Peyer's patch (tissue), 4 donors: ENCODE measurements at regions not wholly inside any gene's neighbourhood (a gene's known extent, or its start where the extent isn't known, plus 50 kb on each side); places are given as distances from the start of the nearest gene placed in this dataset.

ENCODE experiments used
- POLR2A ChIP-seq, 2 donors: fragments of 450-650 bp; IDR thresholded peaks; one replicate each; pipeline ENCODE4 v1.5.1; 2017; ENCODE audit warnings: antibody characterized with exemption in 2 of 2, mild to moderate bottlenecking in 2 of 2, moderate library complexity in 2 of 2
- TF ChIP-seq, protein P1 (sequence below), 6 experiments: fragments of 450-650 bp in 4 of 6; fragments of 200-600 bp in 2 of 6; sonication (generic) in 1 of 6; IDR thresholded peaks; one replicate each; pipeline ENCODE4 v1.5.1; 2017 to 2019; ENCODE audit warnings: antibody characterized with exemption in 6 of 6, mild to moderate bottlenecking in 3 of 6, moderate library complexity in 1 of 6

DNA sequence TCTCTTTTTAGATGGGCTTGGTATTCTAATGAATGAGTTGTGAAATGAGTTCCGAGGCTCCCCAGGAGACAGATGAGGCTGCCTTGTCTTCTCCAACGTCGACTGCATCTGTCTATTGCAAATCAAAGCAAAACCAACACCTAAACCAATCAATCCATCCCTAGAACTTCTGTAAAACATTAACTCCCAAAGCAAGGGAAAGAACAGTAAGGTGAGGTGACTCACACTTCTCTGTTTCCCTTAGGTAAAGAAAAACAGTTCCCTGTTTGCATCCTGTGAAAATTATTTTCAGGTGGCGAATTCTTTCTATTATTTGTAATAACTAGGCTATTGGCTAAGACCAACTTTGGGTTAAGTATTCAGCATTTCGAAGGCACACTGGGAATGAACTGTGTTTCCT is 249.4 kb downstream of the EPHA4 start:
- TF ChIP-seq, protein P1, sequence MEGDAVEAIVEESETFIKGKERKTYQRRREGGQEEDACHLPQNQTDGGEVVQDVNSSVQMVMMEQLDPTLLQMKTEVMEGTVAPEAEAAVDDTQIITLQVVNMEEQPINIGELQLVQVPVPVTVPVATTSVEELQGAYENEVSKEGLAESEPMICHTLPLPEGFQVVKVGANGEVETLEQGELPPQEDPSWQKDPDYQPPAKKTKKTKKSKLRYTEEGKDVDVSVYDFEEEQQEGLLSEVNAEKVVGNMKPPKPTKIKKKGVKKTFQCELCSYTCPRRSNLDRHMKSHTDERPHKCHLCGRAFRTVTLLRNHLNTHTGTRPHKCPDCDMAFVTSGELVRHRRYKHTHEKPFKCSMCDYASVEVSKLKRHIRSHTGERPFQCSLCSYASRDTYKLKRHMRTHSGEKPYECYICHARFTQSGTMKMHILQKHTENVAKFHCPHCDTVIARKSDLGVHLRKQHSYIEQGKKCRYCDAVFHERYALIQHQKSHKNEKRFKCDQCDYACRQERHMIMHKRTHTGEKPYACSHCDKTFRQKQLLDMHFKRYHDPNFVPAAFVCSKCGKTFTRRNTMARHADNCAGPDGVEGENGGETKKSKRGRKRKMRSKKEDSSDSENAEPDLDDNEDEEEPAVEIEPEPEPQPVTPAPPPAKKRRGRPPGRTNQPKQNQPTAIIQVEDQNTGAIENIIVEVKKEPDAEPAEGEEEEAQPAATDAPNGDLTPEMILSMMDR (IDR thresholded peaks at IDR 0.05) = no peak
- TF ChIP-seq POLR2A (IDR thresholded peaks at IDR 0.05) = no peak
